ENCODE measurements at regions not wholly inside any gene's neighbourhood (a gene's known extent, or its start where the extent isn't known, plus 50 kb on each side); places are given as distances from the start of the nearest gene placed in this dataset.

DNA sequence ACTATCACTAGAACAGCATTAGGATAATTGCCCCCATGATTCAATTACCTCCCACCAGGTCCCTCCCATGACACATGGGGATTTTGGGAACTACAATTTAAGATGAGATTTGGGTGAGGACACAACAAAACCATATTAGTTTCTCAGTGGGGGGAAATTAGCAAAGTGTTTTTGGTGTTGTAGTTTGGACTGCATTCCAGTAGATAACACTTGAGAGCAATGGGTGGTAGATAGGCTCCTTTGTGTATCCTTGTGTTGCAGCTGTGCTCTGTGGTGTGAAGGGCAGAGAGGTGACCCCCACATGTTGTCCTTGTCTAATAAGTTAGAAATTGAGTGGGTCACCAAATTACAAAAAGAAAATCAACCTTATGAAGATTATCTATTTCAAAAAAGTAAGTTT, 223.8 kb downstream of the SATB1 start:
- Histone ChIP-seq H3K4me3 (ENCODE audit: low read length) (no peak overlapping the region), H3K4me1 (ENCODE audit: insufficient read depth, low read length) (no peaks in the 10 kb centered on the region), H3K9me3 (ENCODE audit: control insufficient read depth in 1 of 2, insufficient read depth in 1 of 2, low read length in 2 of 2) (peaks cover 0 to 4% of the 10 kb centered on the region in 2 experiments), H3K27ac (ENCODE audit: low read depth in 1 of 2, low read length in 2 of 2) (no peak overlapping the region), H3K36me3 (ENCODE audit: insufficient read depth, low read length) (no peaks in the 10 kb centered on the region), H3K27me3 (ENCODE audit: control insufficient read depth in 1 of 2, insufficient read depth in 2 of 2, low read length in 2 of 2) (no peaks in the 10 kb centered on the region)
- ChIA-PET CTCF (no interaction called here), POLR2A (no interaction called here)
- peaks cover 5% of the 10 kb centered on the region for H3K36me3 Mint-ChIP-seq (ENCODE audit: low read depth)
- H3K9me3 Mint-ChIP-seq = peaks cover 12% of the 10 kb centered on the region
- intact Hi-C loops (cut with DNase I, micrococcal nuclease) = no loop called here
- no peak for ATAC-seq (ENCODE audit: poor library complexity)
- TF ChIP-seq, protein P1, sequence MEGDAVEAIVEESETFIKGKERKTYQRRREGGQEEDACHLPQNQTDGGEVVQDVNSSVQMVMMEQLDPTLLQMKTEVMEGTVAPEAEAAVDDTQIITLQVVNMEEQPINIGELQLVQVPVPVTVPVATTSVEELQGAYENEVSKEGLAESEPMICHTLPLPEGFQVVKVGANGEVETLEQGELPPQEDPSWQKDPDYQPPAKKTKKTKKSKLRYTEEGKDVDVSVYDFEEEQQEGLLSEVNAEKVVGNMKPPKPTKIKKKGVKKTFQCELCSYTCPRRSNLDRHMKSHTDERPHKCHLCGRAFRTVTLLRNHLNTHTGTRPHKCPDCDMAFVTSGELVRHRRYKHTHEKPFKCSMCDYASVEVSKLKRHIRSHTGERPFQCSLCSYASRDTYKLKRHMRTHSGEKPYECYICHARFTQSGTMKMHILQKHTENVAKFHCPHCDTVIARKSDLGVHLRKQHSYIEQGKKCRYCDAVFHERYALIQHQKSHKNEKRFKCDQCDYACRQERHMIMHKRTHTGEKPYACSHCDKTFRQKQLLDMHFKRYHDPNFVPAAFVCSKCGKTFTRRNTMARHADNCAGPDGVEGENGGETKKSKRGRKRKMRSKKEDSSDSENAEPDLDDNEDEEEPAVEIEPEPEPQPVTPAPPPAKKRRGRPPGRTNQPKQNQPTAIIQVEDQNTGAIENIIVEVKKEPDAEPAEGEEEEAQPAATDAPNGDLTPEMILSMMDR (IDR thresholded peaks at IDR 0.05) = no peak
- H3K4me1 Mint-ChIP-seq (ENCODE audit: low read depth) = no peaks in the 10 kb centered on the region
- no peak for DNase-seq
- no peak overlapping the region for H3K27ac Mint-ChIP-seq
- peaks cover 4% of the 10 kb centered on the region for H3K27me3 Mint-ChIP-seq
- H3K4me3 Mint-ChIP-seq = no peak overlapping the region

DNA sequence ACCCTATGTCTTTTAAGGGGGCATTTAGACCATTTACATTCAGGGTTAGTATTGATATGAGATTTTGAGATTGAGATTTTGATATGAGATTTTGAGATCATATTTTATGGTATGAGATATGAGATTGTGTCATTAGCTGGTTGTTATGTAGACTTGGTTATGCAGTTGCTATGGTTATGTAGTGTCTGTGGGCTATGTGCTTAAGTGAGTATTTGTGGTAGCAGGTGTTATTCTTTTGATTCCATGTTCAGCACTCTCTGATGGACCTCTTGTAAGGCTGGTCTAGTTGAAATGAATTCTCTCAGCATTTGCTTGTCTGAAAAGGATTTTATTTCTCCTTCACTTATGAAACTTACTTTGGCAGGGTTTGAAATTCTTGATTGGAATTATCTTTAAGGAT, 225.4 kb downstream of the SATB1 start:
- no peak overlapping the region for H3K27ac ChIP-seq (ENCODE audit: low read depth in 1 of 2, low read length in 2 of 2)
- TF ChIP-seq, protein P1 (IDR thresholded peaks at IDR 0.05) = no peak
- CTCF ChIA-PET = no interaction called here
- peaks cover 0 to 4% of the 10 kb centered on the region in 2 experiments for H3K9me3 ChIP-seq (ENCODE audit: control insufficient read depth in 1 of 2, insufficient read depth in 1 of 2, low read length in 2 of 2)
- Mint-ChIP-seq H3K4me1 (ENCODE audit: low read depth) (no peaks in the 10 kb centered on the region), H3K9me3 (peaks cover 12% of the 10 kb centered on the region), H3K27me3 (no peaks in the 10 kb centered on the region), H3K36me3 (ENCODE audit: low read depth) (peaks cover 5% of the 10 kb centered on the region), H3K4me3 (no peak overlapping the region), H3K27ac (no peak overlapping the region)
- H3K4me3 ChIP-seq (ENCODE audit: low read length) = no peak overlapping the region
- no peaks in the 10 kb centered on the region for H3K4me1 ChIP-seq (ENCODE audit: insufficient read depth, low read length)
- H3K27me3 ChIP-seq (ENCODE audit: control insufficient read depth in 1 of 2, insufficient read depth in 2 of 2, low read length in 2 of 2) = no peaks in the 10 kb centered on the region
- ATAC-seq (ENCODE audit: poor library complexity) (no peak), DNase-seq (no peak)
- intact Hi-C loops (cut with DNase I, micrococcal nuclease) = no loop called here
- no peaks in the 10 kb centered on the region for H3K36me3 ChIP-seq (ENCODE audit: insufficient read depth, low read length)
- POLR2A ChIA-PET = no interaction called here

GRCh38 chr3:18195836-18196235, 229.3 kb downstream of the SATB1 start:
- H3K27me3 ChIP-seq (ENCODE audit: control insufficient read depth in 1 of 2, insufficient read depth in 2 of 2, low read length in 2 of 2) = no peaks in the 10 kb centered on the region
- no peaks in the 10 kb centered on the region for H3K36me3 ChIP-seq (ENCODE audit: insufficient read depth, low read length)
- Mint-ChIP-seq H3K4me3 (no peak overlapping the region), H3K9me3 (peaks cover 12% of the 10 kb centered on the region), H3K27me3 (no peaks in the 10 kb centered on the region), H3K27ac (no peak overlapping the region), H3K36me3 (ENCODE audit: low read depth) (peaks cover 5% of the 10 kb centered on the region), H3K4me1 (ENCODE audit: low read depth) (no peaks in the 10 kb centered on the region)
- no peak overlapping the region for H3K4me3 ChIP-seq (ENCODE audit: low read length)
- intact Hi-C loops (cut with DNase I, micrococcal nuclease) = no loop called here
- no peak overlapping the region for H3K27ac ChIP-seq (ENCODE audit: low read depth in 1 of 2, low read length in 2 of 2)
- TF ChIP-seq, protein P1 (IDR thresholded peaks at IDR 0.05) = no peak
- ChIA-PET POLR2A (interaction anchor here (0.6 kb wide), 1 partner anchor 31 kb away, joined by 4 read pairs; no protein-coding TSS in a partner anchor), CTCF (no interaction called here)
- no peak for ATAC-seq (ENCODE audit: poor library complexity)
- no peaks in the 10 kb centered on the region for H3K4me1 ChIP-seq (ENCODE audit: insufficient read depth, low read length)
- DNase-seq = no peak
- peaks cover 0 to 4% of the 10 kb centered on the region in 2 experiments for H3K9me3 ChIP-seq (ENCODE audit: control insufficient read depth in 1 of 2, insufficient read depth in 1 of 2, low read length in 2 of 2)
